Activated CD4-positive, alpha-beta T cell treated with anti-CD3 and anti-CD28 coated beads, Interleukin-2, amount 10 ng/mL, durations not matched to agents 7 days and 5 days (primary cell): ENCODE measurements at regions not wholly inside any gene's neighbourhood (a gene's known extent, or its start where the extent isn't known, plus 50 kb on each side); places are given as distances from the start of the nearest gene placed in this dataset.

Experiments used
- CTCF ChIA-PET: fragments of 350-600 bp; sonication (Branson Sonifier 250); formaldehyde crosslinking; loops from one replicate; lab custom pipeline; 2021; ENCODE audit warnings: antibody characterized with exemption; lab: Charles Lee
- POLR2A ChIA-PET: fragments of 350-600 bp; sonication (Branson Sonifier 250); formaldehyde crosslinking; loops from one replicate; lab custom pipeline; 2021; ENCODE audit warnings: antibody characterized with exemption; lab: Charles Lee
- DNase-seq: peaks from one replicate; pipeline ENCODE4 v3.0.0-alpha.2; 2020
- H3K27ac Mint-ChIP-seq: one replicate; pipeline ENCODE4 v1.8.0; 2021; ENCODE audit warnings: mild to moderate bottlenecking, moderate library complexity, mixed read lengths
- H3K27me3 Mint-ChIP-seq: one replicate; pipeline ENCODE4 v1.8.0; 2021; ENCODE audit warnings: mixed read lengths
- H3K36me3 Mint-ChIP-seq: one replicate; pipeline ENCODE4 v1.8.0; 2021; ENCODE audit warnings: low read depth, mixed read lengths
- H3K4me1 Mint-ChIP-seq: one replicate; pipeline ENCODE4 v1.8.0; 2021; ENCODE audit warnings: mixed read lengths
- H3K4me3 Mint-ChIP-seq: one replicate; pipeline ENCODE4 v1.8.0; 2021; ENCODE audit warnings: mild to moderate bottlenecking, moderate library complexity, mixed read lengths
- H3K9me3 Mint-ChIP-seq: one replicate; pipeline ENCODE4 v1.8.0; 2021; ENCODE audit warnings: mixed read lengths

DNA sequence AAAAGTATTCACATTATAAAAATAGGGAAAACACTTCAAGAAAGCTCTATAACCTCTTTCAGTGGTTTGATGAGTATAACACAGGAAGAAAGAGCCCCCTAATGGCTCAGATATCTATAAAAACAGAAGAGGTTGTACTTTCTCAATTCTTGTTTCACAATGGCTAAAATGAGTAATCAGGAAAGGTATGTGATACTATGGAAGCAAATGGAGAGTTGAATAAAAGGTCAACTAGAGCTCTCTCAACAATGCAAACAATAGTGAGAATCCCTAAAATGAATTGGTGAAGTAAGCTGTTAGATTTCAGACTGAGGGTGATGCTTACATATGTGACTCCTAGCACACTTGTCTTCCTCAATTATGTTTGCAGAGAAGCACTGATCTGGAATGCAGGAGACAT, 584.6 kb upstream of the CDH18 start:
- POLR2A ChIA-PET: no interaction called here
- Mint-ChIP-seq H3K36me3 (no peaks in the 10 kb centered on the region), H3K27ac (no peak overlapping the region), H3K27me3 (no peaks in the 10 kb centered on the region), H3K4me1 (no peaks in the 10 kb centered on the region), H3K9me3 (peaks cover 4% of the 10 kb centered on the region), H3K4me3 (no peak overlapping the region)
- CTCF ChIA-PET: no interaction called here
- DNase-seq: no peak

DNA sequence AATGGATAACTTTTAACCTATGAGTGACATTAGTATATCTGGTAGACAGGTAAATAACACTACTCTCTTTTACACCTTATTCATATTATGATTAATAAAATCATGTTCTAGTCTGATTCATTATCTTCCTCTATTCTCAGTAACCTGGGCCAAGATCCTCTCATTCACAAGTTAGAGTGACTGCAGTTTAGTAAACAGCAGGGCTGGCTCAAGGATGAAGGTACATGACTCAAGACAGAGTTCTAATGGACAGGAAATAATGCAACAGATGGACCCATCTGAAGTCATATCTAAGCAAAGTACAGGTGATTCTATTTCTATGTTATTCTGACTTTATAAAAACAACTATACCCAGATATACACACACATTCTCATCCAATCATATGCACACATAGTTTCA, 582.5 kb upstream of the CDH18 start:
- Mint-ChIP-seq H3K9me3 (peaks cover 11% of the 10 kb centered on the region), H3K4me3 (no peak overlapping the region), H3K27ac (no peak overlapping the region), H3K27me3 (no peaks in the 10 kb centered on the region), H3K36me3 (no peaks in the 10 kb centered on the region), H3K4me1 (no peaks in the 10 kb centered on the region)
- ChIA-PET POLR2A (no interaction called here), CTCF (no interaction called here)
- no peak for DNase-seq

DNA sequence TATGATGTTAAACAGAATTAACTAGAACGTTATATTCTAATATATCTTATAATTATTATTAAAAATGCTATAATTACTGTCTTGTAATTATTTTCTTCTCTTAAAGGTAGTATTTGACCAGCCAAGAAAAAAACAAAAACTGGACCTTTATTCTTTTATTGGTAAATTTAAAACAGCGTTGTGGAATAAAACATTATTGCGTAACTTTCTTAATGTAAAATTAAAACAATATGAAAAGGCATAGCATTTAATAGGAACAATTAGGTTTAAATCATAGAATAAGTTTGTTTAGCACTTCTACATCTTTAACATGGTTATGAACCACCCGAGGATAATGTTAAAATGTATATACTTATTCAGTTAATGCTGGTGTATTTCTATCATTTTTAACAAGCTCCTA, 574.5 kb upstream of the CDH18 start:
- H3K4me3 Mint-ChIP-seq: no peak overlapping the region
- ChIA-PET CTCF (no interaction called here), POLR2A (no interaction called here)
- H3K27me3 Mint-ChIP-seq: no peaks in the 10 kb centered on the region
- H3K9me3 Mint-ChIP-seq: peaks cover 13% of the 10 kb centered on the region
- DNase-seq: no peak
- H3K27ac Mint-ChIP-seq: no peak overlapping the region
- no peaks in the 10 kb centered on the region for H3K4me1 Mint-ChIP-seq
- no peaks in the 10 kb centered on the region for H3K36me3 Mint-ChIP-seq

DNA sequence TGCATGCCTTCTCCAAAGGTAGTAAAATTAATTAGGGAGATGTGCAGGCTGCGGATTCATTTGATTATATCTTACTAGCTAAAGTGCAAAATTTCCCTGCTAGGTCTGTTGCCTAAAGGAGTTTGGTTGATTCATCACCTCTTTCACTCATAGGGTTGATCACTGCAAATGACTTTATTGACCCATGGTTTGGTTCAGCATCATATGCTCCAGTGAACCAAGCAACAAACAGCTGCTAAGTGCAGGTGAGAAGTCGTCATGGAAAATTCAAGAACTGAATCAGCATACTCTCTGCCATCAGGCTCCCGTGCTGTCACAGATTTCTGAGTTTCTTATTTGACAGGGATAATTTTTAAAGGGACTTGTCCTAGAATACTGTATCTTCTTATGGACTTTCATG, 571.8 kb upstream of the CDH18 start:
- Mint-ChIP-seq H3K27me3 (no peaks in the 10 kb centered on the region), H3K4me1 (no peaks in the 10 kb centered on the region), H3K9me3 (peaks cover 12% of the 10 kb centered on the region), H3K4me3 (no peak overlapping the region), H3K27ac (no peak overlapping the region), H3K36me3 (no peaks in the 10 kb centered on the region)
- ChIA-PET CTCF (no interaction called here), POLR2A (no interaction called here)
- DNase-seq: no peak

DNA sequence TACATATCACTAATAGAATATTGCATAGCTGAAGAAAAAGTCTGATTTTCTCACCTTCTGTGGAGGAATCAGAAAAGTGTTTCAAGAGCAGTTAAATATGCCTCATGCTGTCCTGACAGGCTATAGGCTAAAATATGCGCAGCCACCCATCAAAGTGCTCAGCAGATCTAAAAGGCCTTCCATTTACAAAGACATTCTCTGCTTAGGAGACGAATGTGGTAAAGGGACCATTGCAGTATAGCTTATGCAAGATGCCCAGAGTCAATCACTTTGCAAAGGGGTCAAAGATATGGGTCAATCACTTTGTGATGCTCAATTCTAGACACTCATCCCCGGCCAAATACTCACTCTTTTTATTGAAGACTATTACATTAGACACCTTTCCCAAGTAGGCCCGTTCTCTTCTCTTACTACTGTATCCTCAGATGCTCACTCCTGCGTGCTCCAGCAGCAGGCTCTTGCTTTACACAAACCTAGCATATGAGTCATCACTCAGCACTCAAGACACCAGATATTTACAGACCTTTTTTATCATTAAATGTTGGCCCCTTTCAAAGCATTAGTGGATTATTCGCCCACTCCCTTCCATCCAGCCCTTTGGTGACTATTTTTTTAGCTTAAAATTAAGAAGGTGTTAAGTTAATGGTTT, 568.2 kb upstream of the CDH18 start:
- CTCF ChIA-PET: no interaction called here

DNA sequence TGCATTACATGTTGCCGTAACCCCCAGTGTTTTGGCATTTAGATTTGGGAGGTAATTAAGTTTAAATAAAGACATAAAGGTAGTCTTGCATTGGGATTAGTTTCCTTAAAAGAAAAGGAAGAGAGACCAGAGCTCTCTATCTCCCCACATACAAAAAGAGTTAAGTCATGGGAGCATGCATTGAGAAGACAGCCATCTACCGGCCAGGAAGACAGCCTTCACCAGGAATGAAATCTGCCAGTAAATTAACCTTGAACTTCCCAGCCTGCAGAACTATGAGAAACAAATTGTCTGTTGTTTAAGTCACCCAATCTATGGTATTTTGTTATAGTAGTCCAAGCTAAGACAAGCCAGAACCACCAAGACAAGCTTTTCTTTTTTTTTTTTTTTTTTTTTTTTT, 567.0 kb upstream of the CDH18 start:
- Mint-ChIP-seq H3K4me3 (no peak overlapping the region), H3K9me3 (peaks cover 12% of the 10 kb centered on the region)

More for the DNA sequence above, 568.2 kb upstream of the CDH18 start:
- POLR2A ChIA-PET: no interaction called here
- Mint-ChIP-seq H3K9me3 (peaks cover 12% of the 10 kb centered on the region), H3K4me1 (no peaks in the 10 kb centered on the region), H3K4me3 (no peak overlapping the region), H3K27me3 (no peaks in the 10 kb centered on the region), H3K36me3 (no peaks in the 10 kb centered on the region), H3K27ac (no peak overlapping the region)
- DNase-seq: no peak

DNA sequence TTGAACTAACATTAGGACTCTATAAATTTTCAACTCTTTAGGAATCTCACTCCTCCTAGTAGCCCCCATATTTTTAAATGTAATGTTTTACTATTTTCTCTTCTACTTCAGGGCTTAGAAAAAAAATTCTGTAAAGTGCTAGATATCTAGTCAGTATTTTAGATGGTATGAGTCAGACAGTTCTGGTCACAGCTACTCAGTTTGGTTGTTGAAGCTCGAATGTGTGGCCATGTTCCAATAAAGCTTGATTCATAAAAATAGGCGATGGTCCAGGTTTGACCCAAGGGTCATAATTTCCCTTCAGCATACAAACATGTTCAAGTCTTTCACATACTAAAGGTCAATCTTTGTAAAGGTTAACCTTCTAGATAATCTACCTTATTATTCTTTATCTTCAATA, 566.0 kb upstream of the CDH18 start:
- no peak for DNase-seq
- Mint-ChIP-seq H3K36me3 (no peaks in the 10 kb centered on the region), H3K4me3 (no peak overlapping the region), H3K27ac (no peak overlapping the region), H3K9me3 (peaks cover 12% of the 10 kb centered on the region), H3K4me1 (no peaks in the 10 kb centered on the region), H3K27me3 (no peaks in the 10 kb centered on the region)
- POLR2A ChIA-PET: no interaction called here
- CTCF ChIA-PET: no interaction called here

More for the DNA sequence above, 567.0 kb upstream of the CDH18 start:
- POLR2A ChIA-PET: no interaction called here
- no peak for DNase-seq
- CTCF ChIA-PET: no interaction called here
- Mint-ChIP-seq H3K27me3 (no peaks in the 10 kb centered on the region), H3K4me1 (no peaks in the 10 kb centered on the region), H3K27ac (no peak overlapping the region), H3K36me3 (no peaks in the 10 kb centered on the region)

DNA sequence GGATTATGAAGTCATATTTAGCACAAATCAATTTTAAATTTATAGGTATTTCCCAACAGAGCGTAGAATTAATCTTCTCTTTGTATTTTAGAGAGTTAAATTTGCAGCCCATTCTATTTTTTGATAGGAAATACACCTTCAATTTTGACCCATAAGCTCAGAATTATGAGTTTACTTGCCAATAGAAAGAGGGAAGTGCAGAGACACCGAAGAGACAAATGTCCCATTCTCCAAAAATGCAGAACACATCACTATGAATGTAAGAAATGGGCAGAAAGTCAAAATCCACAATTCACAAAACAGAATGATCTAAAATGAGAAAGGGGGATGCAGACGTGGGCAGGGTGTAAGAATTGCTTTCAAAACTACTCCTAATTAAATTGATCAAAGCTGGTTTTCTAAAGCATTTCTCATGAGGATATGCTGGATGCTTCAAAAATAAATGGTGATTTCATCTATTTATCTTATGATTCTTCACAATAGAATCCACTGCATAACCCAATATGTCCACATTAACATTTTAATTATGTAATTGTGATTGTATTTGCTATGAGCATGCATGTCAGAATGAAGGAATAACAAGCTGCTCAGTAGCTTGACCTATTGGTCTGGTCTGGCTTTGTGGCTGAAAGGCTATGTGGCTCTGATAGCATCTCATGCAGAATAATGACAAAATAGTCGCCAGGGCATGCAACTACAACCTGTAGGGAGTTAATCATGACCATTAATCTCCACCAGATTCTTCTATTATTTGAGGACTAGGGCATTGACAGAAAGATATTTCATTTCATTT, 550.1 kb upstream of the CDH18 start:
- Mint-ChIP-seq H3K27ac (no peak overlapping the region), H3K9me3 (no peaks in the 10 kb centered on the region), H3K4me1 (no peaks in the 10 kb centered on the region), H3K4me3 (no peak overlapping the region), H3K36me3 (no peaks in the 10 kb centered on the region), H3K27me3 (no peaks in the 10 kb centered on the region)
- no peak for DNase-seq
- ChIA-PET CTCF (no interaction called here), POLR2A (no interaction called here)

DNA sequence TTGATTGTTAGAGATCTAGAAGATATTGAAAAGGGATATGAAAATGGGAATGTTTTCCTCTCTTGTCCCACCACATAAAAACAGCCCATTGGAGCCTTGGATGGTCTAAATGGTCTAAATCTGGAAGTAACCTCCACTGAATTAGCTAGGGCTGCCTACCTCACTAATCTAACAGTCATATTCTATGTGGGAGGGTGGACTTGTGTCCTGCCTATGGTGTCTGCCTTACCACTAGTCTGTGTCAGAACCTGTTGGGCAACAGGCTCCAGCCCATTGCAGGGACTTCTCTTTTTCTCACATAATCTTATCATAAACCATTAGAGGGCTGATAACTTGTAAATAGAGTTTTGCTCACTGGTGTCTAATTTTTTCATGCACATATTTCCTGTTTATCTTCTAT, 548.8 kb upstream of the CDH18 start:
- Mint-ChIP-seq H3K9me3 (no peaks in the 10 kb centered on the region), H3K27ac (no peak overlapping the region), H3K4me3 (no peak overlapping the region), H3K36me3 (no peaks in the 10 kb centered on the region), H3K4me1 (no peaks in the 10 kb centered on the region), H3K27me3 (no peaks in the 10 kb centered on the region)
- ChIA-PET POLR2A (no interaction called here), CTCF (no interaction called here)
- DNase-seq: no peak

DNA sequence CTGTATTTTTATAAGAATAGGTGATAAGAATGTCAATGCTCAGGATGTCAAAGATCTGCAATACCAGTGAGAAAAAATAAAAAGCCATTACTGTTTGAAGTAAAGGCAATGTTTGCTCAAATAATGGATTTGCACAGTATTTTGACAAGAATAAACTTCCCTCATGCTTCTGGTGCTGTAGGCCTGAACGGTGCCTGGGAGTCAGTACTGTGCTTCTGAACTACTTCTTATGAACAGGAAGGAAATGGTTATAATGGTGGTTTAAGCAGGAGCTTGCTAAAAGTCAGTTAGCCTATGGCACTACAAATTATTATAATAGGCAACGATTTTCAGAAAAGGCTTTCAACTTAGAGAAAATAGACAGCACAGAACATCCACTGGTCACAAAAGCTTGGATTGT, 548.3 kb upstream of the CDH18 start:
- no peaks in the 10 kb centered on the region for H3K27me3 Mint-ChIP-seq
- POLR2A ChIA-PET: no interaction called here
- no peak overlapping the region for H3K4me3 Mint-ChIP-seq
- no peak overlapping the region for H3K27ac Mint-ChIP-seq
- no peaks in the 10 kb centered on the region for H3K36me3 Mint-ChIP-seq
- no peaks in the 10 kb centered on the region for H3K4me1 Mint-ChIP-seq
- CTCF ChIA-PET: no interaction called here
- H3K9me3 Mint-ChIP-seq: no peaks in the 10 kb centered on the region
- DNase-seq: no peak

DNA sequence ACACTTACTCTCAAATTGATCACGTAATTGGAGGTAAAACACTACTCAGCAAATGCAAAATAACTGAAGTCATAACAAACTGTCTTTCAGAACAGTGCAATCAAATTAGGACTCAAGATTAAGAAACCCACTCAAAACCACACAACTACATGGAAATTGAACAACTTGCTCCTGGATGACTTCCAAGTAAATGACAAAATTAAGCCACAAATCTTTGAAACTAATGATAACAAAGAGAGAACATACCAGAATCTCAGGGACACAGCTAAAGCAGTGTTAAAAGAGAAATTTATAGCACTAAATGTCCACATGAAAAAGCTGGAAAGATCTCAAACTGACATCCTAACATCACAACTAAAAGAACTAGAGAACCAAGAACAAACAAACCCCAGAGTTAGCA, 540.5 kb upstream of the CDH18 start:
- Mint-ChIP-seq H3K4me3 (no peak overlapping the region), H3K36me3 (no peaks in the 10 kb centered on the region), H3K27me3 (no peaks in the 10 kb centered on the region), H3K27ac (no peak overlapping the region), H3K9me3 (peaks cover 15% of the 10 kb centered on the region), H3K4me1 (no peaks in the 10 kb centered on the region)
- no peak for DNase-seq
- ChIA-PET CTCF (no interaction called here), POLR2A (no interaction called here)

DNA sequence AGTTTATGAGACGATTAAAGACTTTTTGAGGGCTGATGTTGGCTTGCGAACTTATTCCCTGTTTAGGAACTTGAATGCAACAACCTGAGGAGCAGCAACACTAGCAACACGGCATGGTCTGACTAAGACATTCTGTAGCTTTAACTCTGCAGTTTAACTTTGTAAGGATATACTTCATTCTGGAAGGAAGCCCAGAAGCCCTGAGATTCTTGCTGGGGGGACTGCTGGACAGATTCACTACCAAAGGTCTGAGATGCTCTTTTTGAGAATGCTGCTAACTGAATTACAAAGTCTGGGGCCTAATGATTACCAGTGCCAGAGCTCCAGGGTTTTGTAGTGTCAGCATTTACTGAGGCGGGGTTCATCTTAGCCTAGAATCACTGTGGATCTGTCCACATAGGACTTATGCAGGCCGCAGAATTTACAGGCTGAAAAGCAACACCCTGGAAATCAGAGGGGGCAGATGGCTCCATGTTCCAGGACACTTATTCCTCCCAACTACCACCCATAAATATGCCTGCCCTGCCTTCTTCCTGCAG, 537.1 kb upstream of the CDH18 start:
- Mint-ChIP-seq H3K4me1 (no peaks in the 10 kb centered on the region), H3K9me3 (peaks cover 18% of the 10 kb centered on the region), H3K27ac (no peak overlapping the region), H3K27me3 (no peaks in the 10 kb centered on the region), H3K36me3 (no peaks in the 10 kb centered on the region), H3K4me3 (no peak overlapping the region)
- POLR2A ChIA-PET: no interaction called here
- no peak for DNase-seq
- CTCF ChIA-PET: no interaction called here

DNA sequence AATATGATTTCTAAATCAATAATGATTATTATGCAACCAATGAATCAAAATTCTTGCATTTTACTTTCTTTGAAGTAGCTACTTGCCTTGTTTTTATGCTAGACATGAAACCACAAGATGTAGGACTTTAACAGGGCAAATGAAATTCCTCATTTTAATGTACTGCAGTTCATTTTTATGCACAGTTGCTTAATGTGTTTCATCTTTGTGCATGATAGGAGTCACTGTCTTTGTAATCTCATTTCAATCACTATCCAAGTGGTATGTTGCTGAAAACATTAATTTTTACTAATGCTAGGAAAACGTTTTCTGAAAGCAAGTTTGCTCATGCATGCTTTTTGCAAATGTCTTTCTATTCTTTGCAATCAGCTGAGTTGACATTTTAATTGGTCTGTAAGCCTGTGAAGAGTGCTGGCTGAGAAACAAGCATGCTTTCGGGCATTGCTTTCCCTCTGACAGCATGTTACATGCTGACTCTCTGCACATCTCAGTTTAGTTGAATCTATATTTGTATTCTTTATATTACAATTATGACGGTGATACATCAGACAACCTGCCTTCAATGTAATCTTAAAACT, 535.0 kb upstream of the CDH18 start:
- H3K36me3 Mint-ChIP-seq: no peaks in the 10 kb centered on the region
- H3K4me3 Mint-ChIP-seq: no peak overlapping the region
- POLR2A ChIA-PET: no interaction called here
- H3K27ac Mint-ChIP-seq: no peak overlapping the region
- no peak for DNase-seq
- peaks cover 16% of the 10 kb centered on the region for H3K9me3 Mint-ChIP-seq
- CTCF ChIA-PET: no interaction called here
- no peaks in the 10 kb centered on the region for H3K4me1 Mint-ChIP-seq
- no peaks in the 10 kb centered on the region for H3K27me3 Mint-ChIP-seq
